GM12878 (cell line): ENCODE measurements at regions not wholly inside any gene's neighbourhood (a gene's known extent, or its start where the extent isn't known, plus 50 kb on each side); places are given as distances from the start of the nearest gene placed in this dataset.

Source experiments
- ATAC-seq: fragments of 200-7000 bp; cut with Tn5 transposase; 3 replicates; pipeline ENCODE4 v1.9.1; 2020; ENCODE audit warnings: mild to moderate bottlenecking, moderate library complexity
- BruUV-seq: library from RNA; stranded (reverse); fragments of 400-500 nt; replicated peaks from 2 replicates; lab custom pipeline; 2021; lab: Mats Ljungman, UMichigan
- CTCF ChIA-PET: fragments of 300-600 bp; sonication (Branson Sonifier 250); formaldehyde crosslinking; extraction: SDS; loops from one replicate; lab custom pipeline; 2021; ENCODE audit warnings: inconsistent platforms; lab: Yijun Ruan, JAX
- POLR2A ChIA-PET: fragments of 350-600 bp; formaldehyde crosslinking; extraction: SDS; loops from one replicate; lab custom pipeline; 2021; ENCODE audit warnings: inconsistent platforms; lab: Charles Lee
- RAD21 ChIA-PET: fragments of 300-600 bp; sonication (Branson Sonifier 250); formaldehyde crosslinking; loops from one replicate; lab custom pipeline; 2023; ENCODE audit warnings: antibody characterized with exemption; ENCODE audit not compliant: unreplicated experiment; lab: Charles Lee
- SMC1A ChIA-PET: fragments of 300-600 bp; sonication (Branson Sonifier 250); formaldehyde crosslinking; loops from one replicate; lab custom pipeline; 2023; ENCODE audit not compliant: unreplicated experiment, uncharacterized antibody; lab: Charles Lee
- DNase-seq: peaks from one replicate; pipeline ENCODE4 v3.0.0-alpha.2; 2011; ENCODE audit warnings: low read depth, low spot score
- FAIRE-seq: peaks from 3 replicates; lab custom pipeline; 2011; peaks lifted over from hg19 to GRCh38; lab: Jason Lieb, UNC
- H2AFZ ChIP-seq: 2 replicates; pipeline ENCODE4 v1.6.0; 2011; ENCODE audit warnings: low read depth, low read length, control low read depth; ENCODE audit not compliant: control insufficient read depth
- H3K27ac ChIP-seq: 2 replicates; pipeline ENCODE4 v1.5.1; 2011; ENCODE audit warnings: control low read depth; ENCODE audit not compliant: control insufficient read depth, insufficient read depth
- H3K27me3 ChIP-seq, 2 experiments: replicated peaks in 1 of 2; 2 replicates each; pipeline versions ENCODE4 v1.6.0 to v1.6.1; 2011; ENCODE audit warnings: low read length in 1 of 2; ENCODE audit not compliant: control insufficient read depth in 2 of 2, insufficient read depth in 2 of 2
- H3K36me3 ChIP-seq, 2 experiments: 2 replicates each; pipeline ENCODE4 v1.5.1; 2011; ENCODE audit warnings: low read length in 1 of 2; ENCODE audit not compliant: control insufficient read depth in 2 of 2, insufficient read depth in 2 of 2
- H3K4me1 ChIP-seq: 2 replicates; pipeline ENCODE4 v1.6.1; 2011; ENCODE audit warnings: mild to moderate bottlenecking, low read length, moderate library complexity, mixed read lengths; ENCODE audit not compliant: control insufficient read depth, insufficient read depth
- H3K4me2 ChIP-seq: 2 replicates; pipeline ENCODE4 v1.6.0; 2011; ENCODE audit warnings: control low read depth; ENCODE audit not compliant: control insufficient read depth, insufficient read depth
- H3K4me3 ChIP-seq: fragments of 200-600 bp; sonication (generic); 2 replicates; pipeline ENCODE4 v1.5.1; 2016
- H3K79me2 ChIP-seq: 2 replicates; pipeline ENCODE4 v1.6.0; 2011; ENCODE audit warnings: low read length; ENCODE audit not compliant: control insufficient read depth, insufficient read depth
- H3K9ac ChIP-seq: 2 replicates; pipeline ENCODE4 v1.8.0; 2011; ENCODE audit warnings: low read length, control low read depth, mixed read lengths; ENCODE audit not compliant: control insufficient read depth, insufficient read depth
- H3K9me3 ChIP-seq: replicated peaks from 3 replicates; pipeline ENCODE4 v1.5.1; 2011; ENCODE audit warnings: mild to moderate bottlenecking, low read length; ENCODE audit not compliant: control insufficient read depth, insufficient read depth
- H4K20me1 ChIP-seq: 2 replicates; pipeline ENCODE4 v1.6.0; 2011; ENCODE audit not compliant: control insufficient read depth, insufficient read depth
- CEBPZ ChIP-seq: fragments of 150-350 bp; IDR thresholded peaks from 2 replicates; pipeline ENCODE4 v1.6.1; 2016; ENCODE audit warnings: low read depth, low read length
- MEF2A ChIP-seq: IDR thresholded peaks from 2 replicates; pipeline ENCODE4 v1.6.1; 2011; ENCODE audit warnings: low read depth, mild to moderate bottlenecking, low read length, moderate library complexity; ENCODE audit not compliant: insufficient read depth
- RAD51 ChIP-seq: fragments of 450-650 bp; IDR thresholded peaks from 2 replicates; pipeline ENCODE4 v1.6.1; 2016; ENCODE audit warnings: moderate library complexity, mild to moderate bottlenecking, inconsistent platforms
- RELA ChIP-seq: fragments of 450-650 bp; IDR thresholded peaks from 2 replicates; pipeline ENCODE4 v1.8.0; 2014; ENCODE audit warnings: borderline replicate concordance; ENCODE audit not compliant: partially characterized antibody
- SREBF2 ChIP-seq: IDR thresholded peaks from 2 replicates; pipeline ENCODE4 v1.6.1; 2012; ENCODE audit warnings: mild to moderate bottlenecking, low read length
- TAF1 ChIP-seq: IDR thresholded peaks from 2 replicates; pipeline ENCODE4 v1.6.1; 2011; ENCODE audit warnings: mild to moderate bottlenecking, low read depth, low read length, borderline replicate concordance
- ZBTB33 ChIP-seq: fragments of 450-650 bp; IDR thresholded peaks from 2 replicates; pipeline ENCODE4 v1.6.1; 2017; ENCODE audit warnings: mild to moderate bottlenecking
- WGBS: methylation state at CpG from one replicate; pipeline ENCODE4 v1.1.6; 2016; ENCODE audit warnings: low lambda C conversion rate; ENCODE audit not compliant: insufficient replicate concordance, insufficient coverage; ENCODE audit errors: missing lambda C conversion rate; 5-methylcytosine and 5-hydroxymethylcytosine counted together
- in situ Hi-C: fragments of 300-500 bp; cut with MboI; formaldehyde crosslinking; loops from 9 replicates; pipeline ENCODE4 v1.14.3; 2018; ENCODE audit warnings: mixed read lengths
- intact Hi-C: fragments of 100-400 bp; cut with micrococcal nuclease; formaldehyde crosslinking; loops from one replicate; pipeline ENCODE4 v1.14.2; 2022; ENCODE audit not compliant: unreplicated experiment
- TF ChIP-seq, protein P1 (sequence below): fragments of 450-650 bp; IDR thresholded peaks from 2 replicates; pipeline ENCODE4 v1.6.1; 2017; ENCODE audit warnings: mild to moderate bottlenecking, moderate library complexity

GRCh38 chr5:105158526-105158925 lies 1595.9 kb upstream of the NUDT12 start (continued):
- TF ChIP-seq RAD51: no peak

DNA sequence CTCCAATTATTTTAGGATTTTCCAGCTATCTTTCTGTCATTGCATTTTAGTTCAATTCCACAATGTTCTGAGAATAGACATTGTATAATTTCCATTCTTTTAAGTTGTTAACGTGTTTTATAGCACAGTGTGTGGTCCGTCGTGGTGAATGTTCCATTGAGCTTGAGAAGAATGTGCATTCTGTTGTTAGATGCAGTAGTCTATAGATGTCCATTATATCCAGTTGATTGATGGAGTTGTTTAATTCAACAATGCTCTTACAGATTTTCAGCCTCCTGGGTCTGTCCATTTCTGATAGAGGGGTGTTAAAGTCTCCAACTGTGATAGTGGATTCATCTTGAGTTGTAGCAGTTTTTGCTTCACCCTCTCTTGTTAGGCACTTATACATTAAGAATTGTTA lies 1587.7 kb upstream of the NUDT12 start:
- Histone ChIP-seq H3K36me3 (no peaks in the 10 kb centered on the region), H3K27ac (no peak overlapping the region), H3K4me2 (no peak overlapping the region), H3K79me2 (no peaks in the 10 kb centered on the region), H4K20me1 (no peaks in the 10 kb centered on the region), H3K4me3 (no peak overlapping the region), H3K4me1 (no peaks in the 10 kb centered on the region), H3K27me3 (no peaks in the 10 kb centered on the region), H3K9me3 (no peaks in the 10 kb centered on the region), H3K9ac (no peak overlapping the region), H2AFZ (no peak overlapping the region)
- WGBS: 0% methylated on average over 3 of the region's 3 CpGs
- DNase-seq (no peak), ATAC-seq (no peak), FAIRE-seq (no peak)
- TF ChIP-seq SREBF2: no peak
- TF ChIP-seq TAF1: no peak
- TF ChIP-seq MEF2A: no peak
- TF ChIP-seq ZBTB33: no peak
- no peak for TF ChIP-seq RELA
- TF ChIP-seq, protein P1, sequence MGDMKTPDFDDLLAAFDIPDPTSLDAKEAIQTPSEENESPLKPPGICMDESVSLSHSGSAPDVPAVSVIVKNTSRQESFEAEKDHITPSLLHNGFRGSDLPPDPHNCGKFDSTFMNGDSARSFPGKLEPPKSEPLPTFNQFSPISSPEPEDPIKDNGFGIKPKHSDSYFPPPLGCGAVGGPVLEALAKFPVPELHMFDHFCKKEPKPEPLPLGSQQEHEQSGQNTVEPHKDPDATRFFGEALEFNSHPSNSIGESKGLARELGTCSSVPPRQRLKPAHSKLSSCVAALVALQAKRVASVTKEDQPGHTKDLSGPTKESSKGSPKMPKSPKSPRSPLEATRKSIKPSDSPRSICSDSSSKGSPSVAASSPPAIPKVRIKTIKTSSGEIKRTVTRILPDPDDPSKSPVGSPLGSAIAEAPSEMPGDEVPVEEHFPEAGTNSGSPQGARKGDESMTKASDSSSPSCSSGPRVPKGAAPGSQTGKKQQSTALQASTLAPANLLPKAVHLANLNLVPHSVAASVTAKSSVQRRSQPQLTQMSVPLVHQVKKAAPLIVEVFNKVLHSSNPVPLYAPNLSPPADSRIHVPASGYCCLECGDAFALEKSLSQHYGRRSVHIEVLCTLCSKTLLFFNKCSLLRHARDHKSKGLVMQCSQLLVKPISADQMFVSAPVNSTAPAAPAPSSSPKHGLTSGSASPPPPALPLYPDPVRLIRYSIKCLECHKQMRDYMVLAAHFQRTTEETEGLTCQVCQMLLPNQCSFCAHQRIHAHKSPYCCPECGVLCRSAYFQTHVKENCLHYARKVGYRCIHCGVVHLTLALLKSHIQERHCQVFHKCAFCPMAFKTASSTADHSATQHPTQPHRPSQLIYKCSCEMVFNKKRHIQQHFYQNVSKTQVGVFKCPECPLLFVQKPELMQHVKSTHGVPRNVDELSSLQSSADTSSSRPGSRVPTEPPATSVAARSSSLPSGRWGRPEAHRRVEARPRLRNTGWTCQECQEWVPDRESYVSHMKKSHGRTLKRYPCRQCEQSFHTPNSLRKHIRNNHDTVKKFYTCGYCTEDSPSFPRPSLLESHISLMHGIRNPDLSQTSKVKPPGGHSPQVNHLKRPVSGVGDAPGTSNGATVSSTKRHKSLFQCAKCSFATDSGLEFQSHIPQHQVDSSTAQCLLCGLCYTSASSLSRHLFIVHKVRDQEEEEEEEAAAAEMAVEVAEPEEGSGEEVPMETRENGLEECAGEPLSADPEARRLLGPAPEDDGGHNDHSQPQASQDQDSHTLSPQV: no peak
- TF ChIP-seq CEBPZ: no peak
- ChIA-PET CTCF (no interaction called here), RAD21 (no interaction called here), POLR2A (no interaction called here), SMC1A (no interaction called here)
- no TSS peak for BruUV-seq
- intact Hi-C loops (no loop called here), in situ Hi-C loops (no loop called here)
